HepG2 (cell line): ENCODE measurements at regions not wholly inside any gene's neighbourhood (a gene's known extent, or its start where the extent isn't known, plus 50 kb on each side); places are given as distances from the start of the nearest gene placed in this dataset.

ENCODE experiments used
- CBX1 ChIP-seq: IDR thresholded peaks from one replicate; pipeline ENCODE4 v1.6.1; 2016; ENCODE audit warnings: antibody characterized with exemption, low read depth
- CHD4 ChIP-seq: fragments of 200-600 bp; sonication (generic); IDR thresholded peaks from 2 replicates; pipeline ENCODE4 v1.7.0; 2017; ENCODE audit warnings: mild to moderate bottlenecking, low read length, borderline replicate concordance
- FOXM1 ChIP-seq: sonication (generic); formaldehyde crosslinking; IDR thresholded peaks from 2 replicates; pipeline ENCODE4 v1.5.0; 2020; ENCODE audit warnings: missing genetic modification reagents
- KDM5B ChIP-seq: sonication (generic); formaldehyde crosslinking; IDR thresholded peaks from 2 replicates; pipeline ENCODE4 v1.4.0; 2020; ENCODE audit warnings: missing genetic modification reagents, mild to moderate bottlenecking, borderline replicate concordance
- MLX ChIP-seq: IDR thresholded peaks from 2 replicates; pipeline ENCODE4 v1.6.1; 2016
- SP140L ChIP-seq: sonication (generic); formaldehyde crosslinking; IDR thresholded peaks from 2 replicates; pipeline ENCODE4 v1.4.0; 2020; ENCODE audit warnings: missing genetic modification reagents, borderline replicate concordance
- SP4 ChIP-seq: sonication (generic); formaldehyde crosslinking; IDR thresholded peaks from 2 replicates; pipeline ENCODE4 v1.8.1; 2023; ENCODE audit warnings: mild to moderate bottlenecking, missing genetic modification reagents
- TBX2 ChIP-seq: sonication (generic); formaldehyde crosslinking; IDR thresholded peaks from 2 replicates; pipeline ENCODE4 v1.5.0; 2020; ENCODE audit warnings: missing genetic modification reagents, mild to moderate bottlenecking, borderline replicate concordance
- ZNF362 ChIP-seq: sonication (generic); formaldehyde crosslinking; IDR thresholded peaks from 2 replicates; pipeline ENCODE4 v1.4.0; 2020; ENCODE audit warnings: missing genetic modification reagents, mild to moderate bottlenecking, borderline replicate concordance
- TF ChIP-seq, protein P1 (sequence below): sonication (generic); formaldehyde crosslinking; IDR thresholded peaks from 2 replicates; pipeline ENCODE4 v1.5.0; 2020; ENCODE audit warnings: mild to moderate bottlenecking, missing genetic modification reagents, borderline replicate concordance
- TF ChIP-seq, protein P2 (sequence below): sonication (generic); formaldehyde crosslinking; IDR thresholded peaks from 2 replicates; pipeline ENCODE4 v1.9.0; 2022; ENCODE audit warnings: missing genetic modification reagents, mild to moderate bottlenecking, borderline replicate concordance
- TF ChIP-seq, protein P3 (sequence below): sonication (generic); formaldehyde crosslinking; IDR thresholded peaks from 2 replicates; pipeline ENCODE4 v1.4.0; 2020; ENCODE audit warnings: mild to moderate bottlenecking, low read depth, missing genetic modification reagents
- TF ChIP-seq, protein P4 (sequence below): sonication (generic); formaldehyde crosslinking; IDR thresholded peaks from 2 replicates; pipeline ENCODE4 v1.5.0; 2020; ENCODE audit warnings: missing genetic modification reagents, mild to moderate bottlenecking, borderline replicate concordance
- TF ChIP-seq, protein P5 (sequence below): sonication (generic); formaldehyde crosslinking; IDR thresholded peaks from 2 replicates; pipeline ENCODE4 v1.4.0; 2020; ENCODE audit warnings: mild to moderate bottlenecking, missing genetic modification reagents

- TF ChIP-seq, protein P1, sequence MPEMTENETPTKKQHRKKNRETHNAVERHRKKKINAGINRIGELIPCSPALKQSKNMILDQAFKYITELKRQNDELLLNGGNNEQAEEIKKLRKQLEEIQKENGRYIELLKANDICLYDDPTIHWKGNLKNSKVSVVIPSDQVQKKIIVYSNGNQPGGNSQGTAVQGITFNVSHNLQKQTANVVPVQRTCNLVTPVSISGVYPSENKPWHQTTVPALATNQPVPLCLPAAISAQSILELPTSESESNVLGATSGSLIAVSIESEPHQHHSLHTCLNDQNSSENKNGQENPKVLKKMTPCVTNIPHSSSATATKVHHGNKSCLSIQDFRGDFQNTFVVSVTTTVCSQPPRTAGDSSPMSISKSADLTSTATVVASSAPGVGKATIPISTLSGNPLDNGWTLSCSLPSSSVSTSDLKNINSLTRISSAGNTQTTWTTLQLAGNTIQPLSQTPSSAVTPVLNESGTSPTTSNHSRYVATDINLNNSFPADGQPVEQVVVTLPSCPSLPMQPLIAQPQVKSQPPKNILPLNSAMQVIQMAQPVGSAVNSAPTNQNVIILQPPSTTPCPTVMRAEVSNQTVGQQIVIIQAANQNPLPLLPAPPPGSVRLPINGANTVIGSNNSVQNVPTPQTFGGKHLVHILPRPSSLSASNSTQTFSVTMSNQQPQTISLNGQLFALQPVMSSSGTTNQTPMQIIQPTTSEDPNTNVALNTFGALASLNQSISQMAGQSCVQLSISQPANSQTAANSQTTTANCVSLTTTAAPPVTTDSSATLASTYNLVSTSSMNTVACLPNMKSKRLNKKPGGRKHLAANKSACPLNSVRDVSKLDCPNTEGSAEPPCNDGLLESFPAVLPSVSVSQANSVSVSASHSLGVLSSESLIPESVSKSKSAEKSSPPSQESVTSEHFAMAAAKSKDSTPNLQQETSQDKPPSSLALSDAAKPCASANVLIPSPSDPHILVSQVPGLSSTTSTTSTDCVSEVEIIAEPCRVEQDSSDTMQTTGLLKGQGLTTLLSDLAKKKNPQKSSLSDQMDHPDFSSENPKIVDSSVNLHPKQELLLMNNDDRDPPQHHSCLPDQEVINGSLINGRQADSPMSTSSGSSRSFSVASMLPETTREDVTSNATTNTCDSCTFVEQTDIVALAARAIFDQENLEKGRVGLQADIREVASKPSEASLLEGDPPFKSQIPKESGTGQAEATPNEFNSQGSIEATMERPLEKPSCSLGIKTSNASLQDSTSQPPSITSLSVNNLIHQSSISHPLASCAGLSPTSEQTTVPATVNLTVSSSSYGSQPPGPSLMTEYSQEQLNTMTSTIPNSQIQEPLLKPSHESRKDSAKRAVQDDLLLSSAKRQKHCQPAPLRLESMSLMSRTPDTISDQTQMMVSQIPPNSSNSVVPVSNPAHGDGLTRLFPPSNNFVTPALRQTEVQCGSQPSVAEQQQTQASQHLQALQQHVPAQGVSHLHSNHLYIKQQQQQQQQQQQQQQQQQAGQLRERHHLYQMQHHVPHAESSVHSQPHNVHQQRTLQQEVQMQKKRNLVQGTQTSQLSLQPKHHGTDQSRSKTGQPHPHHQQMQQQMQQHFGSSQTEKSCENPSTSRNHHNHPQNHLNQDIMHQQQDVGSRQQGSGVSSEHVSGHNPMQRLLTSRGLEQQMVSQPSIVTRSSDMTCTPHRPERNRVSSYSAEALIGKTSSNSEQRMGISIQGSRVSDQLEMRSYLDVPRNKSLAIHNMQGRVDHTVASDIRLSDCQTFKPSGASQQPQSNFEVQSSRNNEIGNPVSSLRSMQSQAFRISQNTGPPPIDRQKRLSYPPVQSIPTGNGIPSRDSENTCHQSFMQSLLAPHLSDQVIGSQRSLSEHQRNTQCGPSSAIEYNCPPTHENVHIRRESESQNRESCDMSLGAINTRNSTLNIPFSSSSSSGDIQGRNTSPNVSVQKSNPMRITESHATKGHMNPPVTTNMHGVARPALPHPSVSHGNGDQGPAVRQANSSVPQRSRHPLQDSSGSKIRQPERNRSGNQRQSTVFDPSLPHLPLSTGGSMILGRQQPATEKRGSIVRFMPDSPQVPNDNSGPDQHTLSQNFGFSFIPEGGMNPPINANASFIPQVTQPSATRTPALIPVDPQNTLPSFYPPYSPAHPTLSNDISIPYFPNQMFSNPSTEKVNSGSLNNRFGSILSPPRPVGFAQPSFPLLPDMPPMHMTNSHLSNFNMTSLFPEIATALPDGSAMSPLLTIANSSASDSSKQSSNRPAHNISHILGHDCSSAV = no peak
- TF ChIP-seq TBX2 (CRISPR knock-in tag) = no peak; the same call in 1 of the 2 replicates
- no peak for TF ChIP-seq SP140L
- TF ChIP-seq CBX1 = peak; percentile 59
- TF ChIP-seq MLX (CRISPR knock-in tag) = no peak
- TF ChIP-seq, protein P2, sequence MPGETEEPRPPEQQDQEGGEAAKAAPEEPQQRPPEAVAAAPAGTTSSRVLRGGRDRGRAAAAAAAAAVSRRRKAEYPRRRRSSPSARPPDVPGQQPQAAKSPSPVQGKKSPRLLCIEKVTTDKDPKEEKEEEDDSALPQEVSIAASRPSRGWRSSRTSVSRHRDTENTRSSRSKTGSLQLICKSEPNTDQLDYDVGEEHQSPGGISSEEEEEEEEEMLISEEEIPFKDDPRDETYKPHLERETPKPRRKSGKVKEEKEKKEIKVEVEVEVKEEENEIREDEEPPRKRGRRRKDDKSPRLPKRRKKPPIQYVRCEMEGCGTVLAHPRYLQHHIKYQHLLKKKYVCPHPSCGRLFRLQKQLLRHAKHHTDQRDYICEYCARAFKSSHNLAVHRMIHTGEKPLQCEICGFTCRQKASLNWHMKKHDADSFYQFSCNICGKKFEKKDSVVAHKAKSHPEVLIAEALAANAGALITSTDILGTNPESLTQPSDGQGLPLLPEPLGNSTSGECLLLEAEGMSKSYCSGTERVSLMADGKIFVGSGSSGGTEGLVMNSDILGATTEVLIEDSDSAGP = no peak
- no peak for TF ChIP-seq FOXM1 (CRISPR knock-in tag)
- TF ChIP-seq, protein P3, sequence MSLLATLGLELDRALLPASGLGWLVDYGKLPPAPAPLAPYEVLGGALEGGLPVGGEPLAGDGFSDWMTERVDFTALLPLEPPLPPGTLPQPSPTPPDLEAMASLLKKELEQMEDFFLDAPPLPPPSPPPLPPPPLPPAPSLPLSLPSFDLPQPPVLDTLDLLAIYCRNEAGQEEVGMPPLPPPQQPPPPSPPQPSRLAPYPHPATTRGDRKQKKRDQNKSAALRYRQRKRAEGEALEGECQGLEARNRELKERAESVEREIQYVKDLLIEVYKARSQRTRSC = no peak
- TF ChIP-seq CHD4 = peak; percentile 86; the same call in 1 of the 2 replicates
- TF ChIP-seq, protein P4, sequence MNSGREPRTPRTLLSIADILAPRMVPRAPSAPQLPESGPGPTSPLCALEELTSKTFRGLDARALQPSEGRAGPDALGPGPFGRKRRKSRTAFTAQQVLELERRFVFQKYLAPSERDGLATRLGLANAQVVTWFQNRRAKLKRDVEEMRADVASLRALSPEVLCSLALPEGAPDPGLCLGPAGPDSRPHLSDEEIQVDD = no peak
- TF ChIP-seq, protein P5, sequence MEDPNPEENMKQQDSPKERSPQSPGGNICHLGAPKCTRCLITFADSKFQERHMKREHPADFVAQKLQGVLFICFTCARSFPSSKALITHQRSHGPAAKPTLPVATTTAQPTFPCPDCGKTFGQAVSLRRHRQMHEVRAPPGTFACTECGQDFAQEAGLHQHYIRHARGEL (CRISPR knock-in tag) = no peak
- no peak for TF ChIP-seq ZNF362 (CRISPR knock-in tag)
- TF ChIP-seq KDM5B (CRISPR knock-in tag) = no peak
- no peak for TF ChIP-seq SP4 (CRISPR knock-in tag)
Measured at GRCh38 chr14:100660498-100660881, 66.2 kb upstream of the DLK1 start (continued).
